Uterus (tissue), 2 donors: ENCODE measurements at regions not wholly inside any gene's neighbourhood (a gene's known extent, or its start where the extent isn't known, plus 50 kb on each side); places are given as distances from the start of the nearest gene placed in this dataset.

ENCODE experiments used
- POLR2A ChIP-seq, 2 donors: fragments of 450-650 bp; IDR thresholded peaks; one replicate each; pipeline ENCODE4 v1.6.1; 2016; ENCODE audit warnings: antibody characterized with exemption in 2 of 2, mild to moderate bottlenecking in 1 of 2, moderate library complexity in 1 of 2
- TF ChIP-seq, protein P1 (sequence below), 4 experiments: fragments of 200-600 bp in 2 of 4; fragments of 450-650 bp in 2 of 4; sonication (generic) in 2 of 4; IDR thresholded peaks; one replicate each; pipeline ENCODE4 v1.5.1; 2016 to 2019; ENCODE audit warnings: antibody characterized with exemption in 4 of 4, mild to moderate bottlenecking in 2 of 4, moderate library complexity in 1 of 4

- TF ChIP-seq, protein P1, sequence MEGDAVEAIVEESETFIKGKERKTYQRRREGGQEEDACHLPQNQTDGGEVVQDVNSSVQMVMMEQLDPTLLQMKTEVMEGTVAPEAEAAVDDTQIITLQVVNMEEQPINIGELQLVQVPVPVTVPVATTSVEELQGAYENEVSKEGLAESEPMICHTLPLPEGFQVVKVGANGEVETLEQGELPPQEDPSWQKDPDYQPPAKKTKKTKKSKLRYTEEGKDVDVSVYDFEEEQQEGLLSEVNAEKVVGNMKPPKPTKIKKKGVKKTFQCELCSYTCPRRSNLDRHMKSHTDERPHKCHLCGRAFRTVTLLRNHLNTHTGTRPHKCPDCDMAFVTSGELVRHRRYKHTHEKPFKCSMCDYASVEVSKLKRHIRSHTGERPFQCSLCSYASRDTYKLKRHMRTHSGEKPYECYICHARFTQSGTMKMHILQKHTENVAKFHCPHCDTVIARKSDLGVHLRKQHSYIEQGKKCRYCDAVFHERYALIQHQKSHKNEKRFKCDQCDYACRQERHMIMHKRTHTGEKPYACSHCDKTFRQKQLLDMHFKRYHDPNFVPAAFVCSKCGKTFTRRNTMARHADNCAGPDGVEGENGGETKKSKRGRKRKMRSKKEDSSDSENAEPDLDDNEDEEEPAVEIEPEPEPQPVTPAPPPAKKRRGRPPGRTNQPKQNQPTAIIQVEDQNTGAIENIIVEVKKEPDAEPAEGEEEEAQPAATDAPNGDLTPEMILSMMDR (IDR thresholded peaks at IDR 0.05), result no peak
- TF ChIP-seq POLR2A (IDR thresholded peaks at IDR 0.05), result no peak
Measured at GRCh38 chr3:64773137-64773536, 85.3 kb upstream of the ADAMTS9 start.
